GM13976 (cell line): ENCODE measurements at regions not wholly inside any gene's neighbourhood (a gene's known extent, or its start where the extent isn't known, plus 50 kb on each side); places are given as distances from the start of the nearest gene placed in this dataset.
"Not testable (repeated sequence)": the region's sequence is repeated elsewhere in the genome, so short reads cannot be mapped to it uniquely, and the experiment has no call there.

Experiments used
- DNase-seq: peaks from one replicate; pipeline ENCODE4 v3.0.0; 2012; ENCODE audit warnings: low spot score
- in situ Hi-C: fragments of 300-500 bp; cut with MboI; formaldehyde crosslinking; loops from one replicate; pipeline ENCODE4 v1.12.0; 2022; ENCODE audit warnings: low sequenced_read_pairs, mixed read lengths, inconsistent platforms; ENCODE audit not compliant: unreplicated experiment
- TF ChIP-seq, protein P1 (sequence below): IDR thresholded peaks from 2 replicates; pipeline ENCODE4 v1.5.1; 2012; ENCODE audit warnings: borderline replicate concordance, mild to moderate bottlenecking; ENCODE audit not compliant: insufficient read depth; ENCODE audit errors: extremely low read depth, missing control alignments, control extremely low read depth

GRCh38 chr21:14889080-14889810 is 175.6 kb downstream of the NRIP1 start:
- no peak for DNase-seq
- TF ChIP-seq, protein P1, sequence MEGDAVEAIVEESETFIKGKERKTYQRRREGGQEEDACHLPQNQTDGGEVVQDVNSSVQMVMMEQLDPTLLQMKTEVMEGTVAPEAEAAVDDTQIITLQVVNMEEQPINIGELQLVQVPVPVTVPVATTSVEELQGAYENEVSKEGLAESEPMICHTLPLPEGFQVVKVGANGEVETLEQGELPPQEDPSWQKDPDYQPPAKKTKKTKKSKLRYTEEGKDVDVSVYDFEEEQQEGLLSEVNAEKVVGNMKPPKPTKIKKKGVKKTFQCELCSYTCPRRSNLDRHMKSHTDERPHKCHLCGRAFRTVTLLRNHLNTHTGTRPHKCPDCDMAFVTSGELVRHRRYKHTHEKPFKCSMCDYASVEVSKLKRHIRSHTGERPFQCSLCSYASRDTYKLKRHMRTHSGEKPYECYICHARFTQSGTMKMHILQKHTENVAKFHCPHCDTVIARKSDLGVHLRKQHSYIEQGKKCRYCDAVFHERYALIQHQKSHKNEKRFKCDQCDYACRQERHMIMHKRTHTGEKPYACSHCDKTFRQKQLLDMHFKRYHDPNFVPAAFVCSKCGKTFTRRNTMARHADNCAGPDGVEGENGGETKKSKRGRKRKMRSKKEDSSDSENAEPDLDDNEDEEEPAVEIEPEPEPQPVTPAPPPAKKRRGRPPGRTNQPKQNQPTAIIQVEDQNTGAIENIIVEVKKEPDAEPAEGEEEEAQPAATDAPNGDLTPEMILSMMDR: no peak
- in situ Hi-C loops: no loop called here

- TF ChIP-seq, protein P1: no peak
- in situ Hi-C loops: no loop called here
- no peak for DNase-seq
These were observed 176.6 kb downstream of the NRIP1 start for GRCh38 chr21:14888202-14888601.

DNA sequence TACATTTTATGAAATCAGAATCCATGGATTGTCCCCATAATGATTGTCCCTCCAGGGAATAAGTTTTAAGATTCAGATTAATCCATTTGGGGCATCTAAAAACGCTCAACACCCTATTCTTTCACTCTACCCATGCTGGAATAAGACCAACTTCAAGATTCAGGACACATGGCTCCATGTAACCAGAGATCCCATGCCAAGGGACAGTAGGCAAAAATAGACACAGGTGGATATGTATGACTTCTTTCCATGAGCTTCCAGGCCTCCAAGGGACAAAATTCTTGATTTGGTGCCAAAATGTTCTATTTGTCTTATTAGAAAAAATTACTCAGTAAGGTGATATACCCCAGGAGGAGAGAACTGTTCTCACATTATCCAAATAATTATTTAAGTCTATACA is 178.8 kb downstream of the NRIP1 start:
- in situ Hi-C loops: no loop called here
- TF ChIP-seq, protein P1: no peak
- DNase-seq: no peak

DNA sequence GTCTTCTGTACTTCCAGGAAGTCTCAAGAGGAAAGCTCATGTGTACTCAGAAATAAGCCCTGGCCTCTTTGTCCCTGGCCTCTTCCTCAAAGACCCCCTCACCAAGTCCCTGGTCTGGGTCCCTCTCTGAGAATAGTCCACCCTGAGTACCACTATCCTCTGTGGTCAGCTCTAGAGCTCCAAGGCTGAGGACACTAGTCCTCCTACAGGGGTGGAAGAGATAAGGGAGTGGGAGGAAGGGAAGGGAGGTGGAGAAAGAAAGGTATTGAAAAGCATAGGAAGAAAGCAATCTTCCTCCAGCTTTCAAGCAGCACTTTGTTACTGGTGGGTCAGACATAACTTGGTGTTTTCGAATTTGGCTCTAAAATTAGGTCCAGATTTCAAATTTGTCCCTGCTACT is 181.4 kb downstream of the NRIP1 start:
- in situ Hi-C loops: no loop called here
- TF ChIP-seq, protein P1: no peak
- DNase-seq: no peak

GRCh38 chr21:14882545-14882944 is 182.3 kb downstream of the NRIP1 start:
- in situ Hi-C loops: not testable (repeated sequence)

DNA sequence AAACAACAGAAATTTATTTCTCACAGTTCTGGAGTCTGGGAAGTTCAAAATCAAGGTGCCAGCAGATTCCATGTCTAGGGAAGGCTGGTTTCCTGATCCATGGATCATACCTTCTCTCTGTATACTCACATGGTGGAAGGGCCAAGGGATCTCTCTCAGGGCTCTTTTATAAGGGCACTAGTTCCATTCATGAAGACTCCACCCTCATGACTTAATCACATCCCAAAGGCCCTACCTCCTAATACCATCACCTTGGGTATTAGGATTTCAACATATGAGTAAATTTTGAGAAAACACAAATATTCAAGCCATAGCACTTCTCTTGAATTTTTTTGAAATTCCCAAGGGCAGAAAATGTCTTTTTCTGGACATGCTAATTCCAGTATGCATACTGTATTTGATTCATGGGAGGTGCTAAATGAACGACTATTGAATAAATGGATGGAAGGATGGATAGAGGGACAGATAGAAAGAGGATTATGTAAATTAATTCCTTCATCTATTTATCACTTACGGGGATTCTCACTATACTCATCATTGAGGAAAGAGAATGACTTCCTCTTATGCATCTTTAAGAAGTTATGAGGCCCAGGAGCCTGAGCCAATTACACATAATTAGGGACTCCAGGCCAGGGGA is 182.8 kb downstream of the NRIP1 start:
- TF ChIP-seq, protein P1: no peak
- in situ Hi-C loops: no loop called here
- DNase-seq: no peak

More at GRCh38 chr21:14882545-14882944, 182.3 kb downstream of the NRIP1 start:
- not testable (repeated sequence) for DNase-seq

DNA sequence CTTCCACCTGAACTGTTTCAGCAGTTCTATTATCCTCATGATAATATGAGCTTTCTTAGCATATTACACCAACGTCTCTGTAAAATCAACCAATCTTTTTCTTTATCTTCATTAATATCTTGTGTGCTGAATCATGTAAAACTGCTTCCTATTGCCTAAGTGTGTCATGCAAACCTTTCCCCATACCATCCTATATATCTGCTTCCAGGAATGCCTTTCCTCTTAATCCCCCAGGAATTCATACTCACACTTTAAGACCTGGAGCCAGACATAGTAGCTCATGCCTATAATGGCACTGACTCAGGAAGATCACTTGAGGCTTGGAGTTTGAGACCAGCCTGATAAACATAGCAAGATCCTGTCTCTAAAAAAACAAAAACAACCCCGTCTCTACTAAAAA is 183.9 kb downstream of the NRIP1 start:
- in situ Hi-C loops: no loop called here
- DNase-seq: no peak
- TF ChIP-seq, protein P1: no peak
